Mesenchymal stem cell (in vitro differentiated cells and primary cell): ENCODE measurements at regions not wholly inside any gene's neighbourhood (a gene's known extent, or its start where the extent isn't known, plus 50 kb on each side); places are given as distances from the start of the nearest gene placed in this dataset.

Source experiments
- DNase-seq: peaks from one replicate; pipeline ENCODE4 v3.0.0-alpha.2; 2013
- H2AFZ ChIP-seq: one replicate; pipeline ENCODE4 v1.6.1; 2013; ENCODE audit warnings: low read depth, mild to moderate bottlenecking, control low read depth, inconsistent platforms, low read length, moderate library complexity
- H2AK5ac ChIP-seq: 2 replicates; pipeline ENCODE4 v1.6.1; 2013; ENCODE audit warnings: low read length, moderate library complexity, mild to moderate bottlenecking, inconsistent platforms; ENCODE audit not compliant: severe bottlenecking
- H2BK120ac ChIP-seq: one replicate; pipeline ENCODE4 v1.6.1; 2013; ENCODE audit warnings: low read depth, mild to moderate bottlenecking, inconsistent platforms, low read length, moderate library complexity
- H2BK12ac ChIP-seq, 2 experiments: one replicate each; pipeline ENCODE4 v1.6.1; 2013; ENCODE audit warnings: inconsistent platforms in 2 of 2, low read length in 2 of 2, mild to moderate bottlenecking in 2 of 2, moderate library complexity in 2 of 2, control low read depth in 1 of 2
- H2BK15ac ChIP-seq: one replicate; pipeline ENCODE4 v1.6.1; 2013; ENCODE audit warnings: mild to moderate bottlenecking, low read depth, inconsistent platforms; ENCODE audit not compliant: poor library complexity, severe bottlenecking
- H2BK5ac ChIP-seq: 2 replicates; pipeline ENCODE4 v1.6.1; 2013; ENCODE audit warnings: low read depth, mild to moderate bottlenecking, low read length, control low read depth, inconsistent platforms; ENCODE audit not compliant: poor library complexity, severe bottlenecking
- H3K14ac ChIP-seq, 2 experiments: one replicate each; pipeline ENCODE4 v1.6.1; 2013; ENCODE audit warnings: inconsistent platforms in 2 of 2, low read length in 2 of 2, control low read depth in 1 of 2, mild to moderate bottlenecking in 1 of 2, moderate library complexity in 1 of 2
- H3K18ac ChIP-seq, 2 experiments: one replicate each; pipeline ENCODE4 v1.6.1; 2013; ENCODE audit warnings: inconsistent platforms in 2 of 2, low read length in 2 of 2, control low read depth in 1 of 2, low read depth in 1 of 2, mild to moderate bottlenecking in 1 of 2
- H3K23ac ChIP-seq, 2 experiments: one replicate each; pipeline ENCODE4 v1.6.1; 2013; ENCODE audit warnings: inconsistent platforms in 2 of 2, low read length in 2 of 2, mild to moderate bottlenecking in 2 of 2, moderate library complexity in 2 of 2, control low read depth in 1 of 2
- H3K27ac ChIP-seq: 2 replicates; pipeline ENCODE4 v1.5.1; 2013; ENCODE audit warnings: mild to moderate bottlenecking, moderate library complexity, low read length, control low read depth, inconsistent platforms; ENCODE audit not compliant: poor library complexity, severe bottlenecking
- H3K27me3 ChIP-seq, 2 experiments: 2 replicates each; pipeline versions ENCODE4 v1.6.1 to v1.7.0; 2013; ENCODE audit warnings: low read length in 2 of 2, mild to moderate bottlenecking in 2 of 2, moderate library complexity in 2 of 2, control low read depth in 1 of 2, inconsistent platforms in 1 of 2; ENCODE audit not compliant: control insufficient read depth in 1 of 2, insufficient read depth in 1 of 2
- H3K36me3 ChIP-seq, 2 experiments: 2 replicates each; pipeline versions ENCODE4 v1.6.1 to v1.7.0; 2013; ENCODE audit warnings: low read length in 2 of 2, control low read depth in 1 of 2, inconsistent platforms in 1 of 2, low read depth in 1 of 2, mild to moderate bottlenecking in 1 of 2; ENCODE audit not compliant: insufficient read depth in 2 of 2, control insufficient read depth in 1 of 2
- H3K4ac ChIP-seq, 2 experiments: one replicate each; pipeline ENCODE4 v1.6.1; 2013; ENCODE audit warnings: inconsistent platforms in 2 of 2, low read length in 2 of 2, mild to moderate bottlenecking in 2 of 2, moderate library complexity in 2 of 2, control low read depth in 1 of 2, low read depth in 1 of 2
- H3K4me1 ChIP-seq: 2 replicates; pipeline ENCODE4 v1.6.1; 2013; ENCODE audit warnings: low read depth, low read length, control low read depth; ENCODE audit not compliant: control insufficient read depth, insufficient read depth
- H3K4me2 ChIP-seq: 2 replicates; pipeline ENCODE4 v1.6.1; 2013; ENCODE audit warnings: low read length, mild to moderate bottlenecking, inconsistent platforms; ENCODE audit not compliant: poor library complexity, severe bottlenecking
- H3K4me3 ChIP-seq, 2 experiments: 2 replicates each; pipeline versions ENCODE4 v1.5.1 to v1.7.0; 2013; ENCODE audit warnings: low read length in 2 of 2, mild to moderate bottlenecking in 2 of 2, control low read depth in 1 of 2, low read depth in 1 of 2; ENCODE audit not compliant: insufficient read depth in 1 of 2
- H3K79me1 ChIP-seq: replicated peaks from 2 replicates; pipeline ENCODE4 v1.6.1; 2013; ENCODE audit warnings: mild to moderate bottlenecking, control low read depth, low read length, inconsistent platforms; ENCODE audit not compliant: poor library complexity, severe bottlenecking
- H3K9ac ChIP-seq: 2 replicates; pipeline ENCODE4 v1.7.0; 2013; ENCODE audit warnings: mild to moderate bottlenecking, low read length, moderate library complexity
- H3K9me3 ChIP-seq: 2 replicates; pipeline ENCODE4 v1.7.0; 2013; ENCODE audit warnings: mild to moderate bottlenecking, low read length; ENCODE audit not compliant: control insufficient read depth
- H4K8ac ChIP-seq: one replicate; pipeline ENCODE4 v1.6.1; 2013; ENCODE audit warnings: inconsistent platforms, mild to moderate bottlenecking, low read length, moderate library complexity
- H4K91ac ChIP-seq: one replicate; pipeline ENCODE4 v1.6.1; 2013; ENCODE audit warnings: mild to moderate bottlenecking, low read length, inconsistent platforms
- WGBS: methylation state at CpG from one replicate; pipeline ENCODE4 v1.1.7; 2013; ENCODE audit warnings: mixed read lengths; 5-methylcytosine and 5-hydroxymethylcytosine counted together

GRCh38 chr1:57638239-57638638 is 214.4 kb upstream of the DAB1 start:
- H2AFZ ChIP-seq = no peak overlapping the region
- no peak overlapping the region for H2BK12ac ChIP-seq
- no peaks in the 10 kb centered on the region for H3K36me3 ChIP-seq
- 70% methylated on average over 1 of the region's 1 CpG for WGBS
- no peak for DNase-seq
- H4K91ac ChIP-seq = no peak overlapping the region
- H4K8ac ChIP-seq = no peak overlapping the region
- H3K23ac ChIP-seq = no peak overlapping the region
- no peak overlapping the region for H3K4ac ChIP-seq
- peaks cover 3% of the 10 kb centered on the region for H3K4me1 ChIP-seq
- H3K4me3 ChIP-seq = no peak overlapping the region
- H3K27ac ChIP-seq = no peak overlapping the region
- H3K18ac ChIP-seq = no peak overlapping the region
- no peak overlapping the region for H2BK15ac ChIP-seq
- no peak overlapping the region for H3K4me2 ChIP-seq
- no peak overlapping the region for H2AK5ac ChIP-seq
- H3K9ac ChIP-seq = no peak overlapping the region
- peaks cover 0 to 12% of the 10 kb centered on the region in 2 experiments for H3K27me3 ChIP-seq
- H3K79me1 ChIP-seq = no peaks in the 10 kb centered on the region
- H2BK120ac ChIP-seq = no peak overlapping the region
- no peak overlapping the region for H3K14ac ChIP-seq
- H3K9me3 ChIP-seq = no peaks in the 10 kb centered on the region
- H2BK5ac ChIP-seq = no peak overlapping the region

- Histone ChIP-seq H3K36me3 (no peaks in the 10 kb centered on the region), H3K9ac (no peak overlapping the region), H4K91ac (no peak overlapping the region), H3K9me3 (no peaks in the 10 kb centered on the region), H2BK12ac (no peak overlapping the region), H2AFZ (no peak overlapping the region), H4K8ac (no peak overlapping the region), H3K23ac (no peak overlapping the region), H3K4me1 (peaks cover 4% of the 10 kb centered on the region), H3K27me3 (peaks cover 0 to 15% of the 10 kb centered on the region in 2 experiments), H3K4me2 (no peak overlapping the region), H3K4me3 (no peak overlapping the region), H2BK15ac (no peak overlapping the region), H2AK5ac (no peak overlapping the region), H3K4ac (no peak overlapping the region), H3K27ac (no peak overlapping the region), H2BK120ac (no peak overlapping the region), H2BK5ac (no peak overlapping the region), H3K18ac (no peak overlapping the region), H3K14ac (no peak overlapping the region), H3K79me1 (no peaks in the 10 kb centered on the region)
- DNase-seq = peak; percentile 42
- WGBS = 38% methylated on average over 2 of the region's 2 CpGs
Observed at GRCh38 chr1:57637155-57637554, 213.3 kb upstream of the DAB1 start.

GRCh38 chr1:57633881-57634280 is 210.0 kb upstream of the DAB1 start:
- H3K4ac ChIP-seq = no peak overlapping the region
- WGBS = 92% methylated on average over 3 of the region's 3 CpGs
- no peak for DNase-seq
- H3K27ac ChIP-seq = no peak overlapping the region
- no peak overlapping the region for H2BK5ac ChIP-seq
- H2AK5ac ChIP-seq = no peak overlapping the region
- no peaks in the 10 kb centered on the region for H3K36me3 ChIP-seq
- H3K9ac ChIP-seq = no peak overlapping the region
- H3K4me1 ChIP-seq = peaks cover 4% of the 10 kb centered on the region
- no peaks in the 10 kb centered on the region for H3K9me3 ChIP-seq
- H3K23ac ChIP-seq = no peak overlapping the region
- H3K79me1 ChIP-seq = no peaks in the 10 kb centered on the region
- no peak overlapping the region for H2AFZ ChIP-seq
- no peak overlapping the region for H4K8ac ChIP-seq
- no peak overlapping the region for H2BK12ac ChIP-seq
- no peak overlapping the region for H3K14ac ChIP-seq
- no peak overlapping the region for H3K4me2 ChIP-seq
- peaks cover 0 to 15% of the 10 kb centered on the region in 2 experiments for H3K27me3 ChIP-seq
- no peak overlapping the region for H2BK120ac ChIP-seq
- H4K91ac ChIP-seq = no peak overlapping the region
- H2BK15ac ChIP-seq = no peak overlapping the region
- H3K18ac ChIP-seq = no peak overlapping the region
- no peak overlapping the region for H3K4me3 ChIP-seq

- H3K14ac ChIP-seq = no peak overlapping the region
- no peak overlapping the region for H3K23ac ChIP-seq
- no peak for DNase-seq
- H3K9me3 ChIP-seq = no peaks in the 10 kb centered on the region
- H3K18ac ChIP-seq = no peak overlapping the region
- H3K4me3 ChIP-seq = no peak overlapping the region
- H3K27me3 ChIP-seq = peaks cover 0 to 11% of the 10 kb centered on the region in 2 experiments
- no peak overlapping the region for H2BK12ac ChIP-seq
- H3K4ac ChIP-seq = no peak overlapping the region
- WGBS = 46% methylated on average over 4 of the region's 4 CpGs
- H2BK120ac ChIP-seq = no peak overlapping the region
- no peak overlapping the region for H3K4me2 ChIP-seq
- no peak overlapping the region for H2BK5ac ChIP-seq
- H3K79me1 ChIP-seq = no peaks in the 10 kb centered on the region
- H2BK15ac ChIP-seq = no peak overlapping the region
- H4K91ac ChIP-seq = no peak overlapping the region
- no peak overlapping the region for H2AFZ ChIP-seq
- peaks cover 4% of the 10 kb centered on the region for H3K4me1 ChIP-seq
- H4K8ac ChIP-seq = no peak overlapping the region
- no peak overlapping the region for H3K27ac ChIP-seq
- no peak overlapping the region for H3K9ac ChIP-seq
- H2AK5ac ChIP-seq = no peak overlapping the region
- no peaks in the 10 kb centered on the region for H3K36me3 ChIP-seq
Observed at GRCh38 chr1:57633056-57633455, 209.2 kb upstream of the DAB1 start.
